ENCODE measurements at regions not wholly inside any gene's neighbourhood (a gene's known extent, or its start where the extent isn't known, plus 50 kb on each side); places are given as distances from the start of the nearest gene placed in this dataset.
"Not testable (repeated sequence)": the region's sequence is repeated elsewhere in the genome, so short reads cannot be mapped to it uniquely, and the experiment has no call there.

- not testable (repeated sequence) for TF ChIP-seq CTCF (IDR thresholded peaks at IDR 0.05; ENCODE audit: borderline replicate concordance, extremely low read depth, low read length, poor library complexity, severe bottlenecking); EZH2 (IDR thresholded peaks at IDR 0.05; ENCODE audit: borderline replicate concordance, low read depth, low read length, severe bottlenecking)
Observed at GRCh38 chr1:149398527-149398926, 76.3 kb upstream of the NBPF19 start.

Measured in DND-41 (cell line).